Astrocyte of the cerebellum (primary cell): ENCODE measurements at regions not wholly inside any gene's neighbourhood (a gene's known extent, or its start where the extent isn't known, plus 50 kb on each side); places are given as distances from the start of the nearest gene placed in this dataset.

Experiments used
- DNase-seq: peaks from one replicate; pipeline ENCODE4 v3.0.0-alpha.2; 2011; ENCODE audit warnings: low read depth
- H3K4me3 ChIP-seq: 2 replicates; pipeline ENCODE4 v1.5.1; 2011; ENCODE audit warnings: mild to moderate bottlenecking, low read depth, low read length, moderate library complexity
- in situ Hi-C: cut with HindIII; loops from 2 replicates; pipeline ENCODE4 v1.10.0; 2017; ENCODE audit warnings: low sequenced_read_pairs
- TF ChIP-seq, protein P1 (sequence below): IDR thresholded peaks from 2 replicates; pipeline ENCODE4 v1.5.1; 2012; ENCODE audit warnings: low read length, low read depth, moderate library complexity, mild to moderate bottlenecking; ENCODE audit errors: missing control alignments

GRCh38 chr18:10009321-10010144 lies 95.7 kb downstream of the VAPA start:
- DNase-seq, result no peak
- in situ Hi-C loops, result no loop called here
- H3K4me3 ChIP-seq, result no peak overlapping the region
- TF ChIP-seq, protein P1, sequence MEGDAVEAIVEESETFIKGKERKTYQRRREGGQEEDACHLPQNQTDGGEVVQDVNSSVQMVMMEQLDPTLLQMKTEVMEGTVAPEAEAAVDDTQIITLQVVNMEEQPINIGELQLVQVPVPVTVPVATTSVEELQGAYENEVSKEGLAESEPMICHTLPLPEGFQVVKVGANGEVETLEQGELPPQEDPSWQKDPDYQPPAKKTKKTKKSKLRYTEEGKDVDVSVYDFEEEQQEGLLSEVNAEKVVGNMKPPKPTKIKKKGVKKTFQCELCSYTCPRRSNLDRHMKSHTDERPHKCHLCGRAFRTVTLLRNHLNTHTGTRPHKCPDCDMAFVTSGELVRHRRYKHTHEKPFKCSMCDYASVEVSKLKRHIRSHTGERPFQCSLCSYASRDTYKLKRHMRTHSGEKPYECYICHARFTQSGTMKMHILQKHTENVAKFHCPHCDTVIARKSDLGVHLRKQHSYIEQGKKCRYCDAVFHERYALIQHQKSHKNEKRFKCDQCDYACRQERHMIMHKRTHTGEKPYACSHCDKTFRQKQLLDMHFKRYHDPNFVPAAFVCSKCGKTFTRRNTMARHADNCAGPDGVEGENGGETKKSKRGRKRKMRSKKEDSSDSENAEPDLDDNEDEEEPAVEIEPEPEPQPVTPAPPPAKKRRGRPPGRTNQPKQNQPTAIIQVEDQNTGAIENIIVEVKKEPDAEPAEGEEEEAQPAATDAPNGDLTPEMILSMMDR, result no peak

DNA sequence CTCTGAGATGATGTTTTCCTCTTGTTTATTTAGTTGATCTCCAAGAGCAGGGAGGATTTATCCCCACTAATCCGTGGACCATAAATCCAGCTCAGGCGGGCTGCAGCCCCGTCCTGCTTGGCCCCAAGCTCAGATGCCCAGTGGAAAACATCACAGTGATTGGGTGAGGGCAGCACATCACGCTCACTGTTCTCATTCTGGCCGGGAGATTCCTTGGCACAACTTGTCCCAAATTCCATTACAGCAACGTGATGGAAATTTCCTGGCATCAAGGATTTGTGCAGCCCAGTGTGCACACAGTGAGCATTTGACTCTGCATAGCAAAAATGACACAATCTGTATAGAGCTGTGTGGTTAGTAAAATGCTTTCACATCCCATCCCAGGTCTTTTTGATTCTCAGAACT lies 96.8 kb downstream of the VAPA start:
- TF ChIP-seq, protein P1, result no peak
- in situ Hi-C loops, result no loop called here
- no peak overlapping the region for H3K4me3 ChIP-seq
- peak; percentile 84 for DNase-seq

DNA sequence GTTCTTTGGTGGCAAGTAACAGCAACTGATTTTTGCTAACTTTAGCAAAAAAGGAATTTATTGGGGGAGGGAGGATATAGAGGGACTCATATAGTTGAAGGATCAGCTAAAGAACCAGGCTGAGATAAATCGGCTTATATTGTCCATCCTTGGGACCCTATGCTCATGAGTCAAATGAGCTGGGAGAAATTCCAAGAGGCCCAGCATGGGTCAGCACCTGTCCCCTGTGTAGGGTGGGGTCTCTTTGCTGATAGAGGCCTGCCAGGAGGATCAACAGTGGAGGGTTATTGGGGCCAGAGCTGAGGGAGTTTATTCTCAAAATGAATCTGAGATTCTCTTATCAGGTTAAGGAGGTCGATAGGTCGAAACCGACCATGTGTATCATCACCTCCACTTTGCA lies 97.2 kb downstream of the VAPA start:
- in situ Hi-C loops, result no loop called here
- DNase-seq, result no peak
- TF ChIP-seq, protein P1, result no peak
- no peak overlapping the region for H3K4me3 ChIP-seq

- no peak for DNase-seq
- in situ Hi-C loops, result no loop called here
- TF ChIP-seq, protein P1, result no peak
- no peak overlapping the region for H3K4me3 ChIP-seq
Observed at GRCh38 chr18:10011751-10012150, 97.9 kb downstream of the VAPA start.

DNA sequence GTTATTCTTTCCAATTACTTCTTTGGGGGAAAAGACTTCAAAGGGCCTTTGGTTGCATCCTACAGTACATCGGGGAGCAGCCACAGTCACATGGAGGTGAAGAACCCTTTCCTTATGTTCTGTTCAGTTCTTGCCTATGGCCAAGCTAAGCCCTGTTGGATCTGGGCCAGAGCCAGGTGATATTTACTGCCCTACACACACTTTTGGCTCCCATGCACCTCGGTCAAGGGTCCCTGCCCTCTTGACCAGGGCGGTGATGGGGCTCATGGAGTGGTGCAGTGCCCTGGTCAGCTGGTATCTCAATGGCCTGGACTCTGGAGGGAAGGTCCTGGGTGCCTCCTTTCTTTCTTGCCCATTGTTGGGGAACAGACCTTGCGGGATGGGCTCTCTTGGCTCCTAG lies 98.7 kb downstream of the VAPA start:
- TF ChIP-seq, protein P1, result no peak
- H3K4me3 ChIP-seq, result no peak overlapping the region
- no peak for DNase-seq
- in situ Hi-C loops, result no loop called here

- in situ Hi-C loops, result no loop called here
- TF ChIP-seq, protein P1, result no peak
- H3K4me3 ChIP-seq, result no peak overlapping the region
- no peak for DNase-seq
Observed at GRCh38 chr18:10013621-10014543, 100.1 kb downstream of the VAPA start.
